Hepatocyte (in vitro differentiated cells): ENCODE measurements at regions not wholly inside any gene's neighbourhood (a gene's known extent, or its start where the extent isn't known, plus 50 kb on each side); places are given as distances from the start of the nearest gene placed in this dataset.

ENCODE experiments used
- CTCF ChIP-seq: fragments of 200-600 bp; sonication (generic); IDR thresholded peaks from 2 replicates; pipeline ENCODE4 v1.5.1; 2016; ENCODE audit warnings: antibody characterized with exemption, mild to moderate bottlenecking; ENCODE audit not compliant: poor library complexity
- EZH2 ChIP-seq: fragments of 200-600 bp; sonication (generic); IDR thresholded peaks from 2 replicates; pipeline ENCODE4 v1.6.1; 2016; ENCODE audit warnings: antibody characterized with exemption, mild to moderate bottlenecking, borderline replicate concordance
- EZH2phosphoT487 ChIP-seq: fragments of 200-600 bp; sonication (generic); IDR thresholded peaks from one replicate; pipeline ENCODE4 v1.6.1; 2018; ENCODE audit warnings: antibody characterized with exemption, mild to moderate bottlenecking, low read depth, moderate library complexity; ENCODE audit not compliant: unreplicated experiment, severe bottlenecking

DNA sequence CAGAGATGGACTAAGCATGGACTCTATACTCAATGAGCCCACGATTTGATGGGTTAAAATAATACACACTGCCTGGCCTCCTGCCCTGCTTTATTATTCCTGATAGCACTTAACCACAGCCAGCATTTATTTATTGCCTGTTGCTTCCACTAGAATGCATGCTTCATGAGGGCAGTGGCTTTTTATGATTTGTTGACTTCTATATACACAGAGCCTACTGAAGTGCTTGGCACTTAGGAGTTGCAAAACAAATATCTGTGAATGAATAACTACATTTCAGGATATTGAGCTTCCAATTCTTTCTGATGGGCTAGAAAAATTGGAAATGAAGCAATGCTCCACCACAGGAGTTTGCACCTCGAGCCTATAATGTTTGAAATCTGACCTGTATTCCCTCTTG lies 513.6 kb upstream of the ZMIZ1 start:
- TF ChIP-seq CTCF (no peak), EZH2phosphoT487 (no peak), EZH2 (no peak)
